ENCODE measurements at regions not wholly inside any gene's neighbourhood (a gene's known extent, or its start where the extent isn't known, plus 50 kb on each side); places are given as distances from the start of the nearest gene placed in this dataset.
"Not testable (repeated sequence)": the region's sequence is repeated elsewhere in the genome, so short reads cannot be mapped to it uniquely, and the experiment has no call there.

- not testable (repeated sequence) for DNase-seq
Observed at GRCh38 chr4:118505491-118505890, 152.7 kb upstream of the PRSS12 start.

GRCh38 chr4:118512870-118513269 lies 160.1 kb upstream of the PRSS12 start:
- DNase-seq: not testable (repeated sequence)

GRCh38 chr4:118514332-118514731 lies 161.5 kb upstream of the PRSS12 start:
- DNase-seq: not testable (repeated sequence)

- not testable (repeated sequence) for DNase-seq
Observed at GRCh38 chr4:118516107-118516506, 163.3 kb upstream of the PRSS12 start.

DNA sequence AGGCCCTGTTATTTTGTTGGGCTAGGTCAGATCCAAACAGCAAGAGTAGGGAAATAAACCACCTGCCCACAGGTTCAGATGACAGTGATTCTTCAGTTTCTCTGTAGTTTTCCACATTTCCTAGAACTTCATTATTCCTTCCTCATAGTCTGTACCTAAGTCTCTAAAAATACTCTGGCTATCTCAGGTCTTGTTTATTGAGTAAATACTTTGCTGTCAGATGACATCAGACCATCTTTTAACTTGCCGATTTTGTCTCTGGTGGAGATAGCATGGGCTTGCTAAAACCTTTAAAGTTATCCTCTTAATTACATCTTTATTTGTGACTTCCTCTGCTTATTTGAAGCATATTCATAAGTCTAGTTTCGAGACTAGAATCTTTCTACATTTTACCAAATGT lies 155.1 kb upstream of the METTL14 start:
- DNase-seq: not testable (repeated sequence)

GRCh38 chr4:118531947-118532346 lies 153.2 kb upstream of the METTL14 start:
- DNase-seq: not testable (repeated sequence)

GRCh38 chr4:118535788-118536187 lies 149.4 kb upstream of the METTL14 start:
- DNase-seq: not testable (repeated sequence)

DNA sequence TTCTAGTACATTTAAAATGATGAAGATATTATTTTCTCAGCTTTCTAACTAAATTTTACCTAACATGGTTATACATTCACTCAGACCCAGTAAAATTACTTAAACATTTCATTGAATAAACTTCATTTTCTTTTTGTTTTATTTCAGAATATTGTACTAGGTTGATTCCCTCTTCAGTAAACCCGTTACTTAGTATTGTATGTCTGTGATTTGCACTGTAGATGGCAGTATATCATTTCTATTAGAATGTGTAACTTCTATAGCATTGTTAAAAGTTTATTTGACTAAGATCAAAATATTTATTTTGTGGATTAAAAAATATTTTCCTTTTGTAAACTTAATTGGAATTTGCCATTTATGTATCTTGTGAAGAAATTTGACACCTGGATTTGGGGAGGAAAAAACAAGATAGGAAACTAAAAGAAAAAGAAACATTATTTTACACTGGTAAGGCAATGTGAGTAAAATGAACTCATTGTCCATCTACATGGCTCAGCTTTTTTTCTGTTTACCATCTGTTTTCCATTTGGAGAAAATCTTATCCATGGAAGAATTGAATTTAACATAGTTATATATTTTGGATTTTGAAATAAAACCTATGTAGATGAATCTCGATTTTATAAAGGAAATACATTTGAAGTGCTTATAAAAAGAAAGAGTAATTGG lies 145.6 kb upstream of the METTL14 start:
- peak in 1 of 2 experiments; percentile 31 for DNase-seq

- DNase-seq: not testable (repeated sequence)
Observed at GRCh38 chr4:118556576-118556975, 128.6 kb upstream of the METTL14 start.

GRCh38 chr4:118557298-118557851 lies 127.8 kb upstream of the METTL14 start:
- DNase-seq: peak in 1 of 2 experiments; percentile 41

GRCh38 chr4:118558188-118558587 lies 127.0 kb upstream of the METTL14 start:
- DNase-seq: not testable (repeated sequence)

- DNase-seq: not testable (repeated sequence)
Observed at GRCh38 chr4:118561559-118561958, 123.6 kb upstream of the METTL14 start.

DNA sequence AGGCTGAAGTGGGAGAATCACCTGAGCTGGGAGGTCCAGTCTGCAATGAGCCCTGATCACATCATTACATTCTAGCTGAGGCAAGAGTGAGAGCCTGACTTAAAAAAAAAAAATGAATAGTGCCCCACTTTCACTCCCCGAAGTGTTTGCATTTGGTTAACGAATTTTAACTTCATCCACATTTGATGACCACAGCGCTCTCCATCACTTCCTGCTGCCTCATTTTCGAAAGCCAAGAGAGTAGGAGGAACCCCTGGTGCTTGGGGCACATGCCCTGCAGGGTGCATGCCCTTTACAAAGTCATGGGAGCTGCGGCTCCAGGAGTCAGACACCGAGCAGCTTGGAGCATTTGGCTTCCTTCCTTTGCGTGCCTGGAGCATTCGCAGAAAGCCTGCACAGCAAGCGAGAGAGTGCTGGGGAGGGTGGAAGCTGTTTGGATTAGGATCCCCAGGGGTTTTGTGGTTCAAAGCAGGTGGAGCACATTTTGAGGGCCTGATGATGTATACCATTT lies 119.1 kb upstream of the METTL14 start:
- not testable (repeated sequence) for DNase-seq

- not testable (repeated sequence) for DNase-seq
Observed at GRCh38 chr4:118572991-118573390, 112.2 kb upstream of the METTL14 start.

GRCh38 chr4:118574251-118574913 lies 110.8 kb upstream of the METTL14 start:
- DNase-seq: not testable (repeated sequence)

DNA sequence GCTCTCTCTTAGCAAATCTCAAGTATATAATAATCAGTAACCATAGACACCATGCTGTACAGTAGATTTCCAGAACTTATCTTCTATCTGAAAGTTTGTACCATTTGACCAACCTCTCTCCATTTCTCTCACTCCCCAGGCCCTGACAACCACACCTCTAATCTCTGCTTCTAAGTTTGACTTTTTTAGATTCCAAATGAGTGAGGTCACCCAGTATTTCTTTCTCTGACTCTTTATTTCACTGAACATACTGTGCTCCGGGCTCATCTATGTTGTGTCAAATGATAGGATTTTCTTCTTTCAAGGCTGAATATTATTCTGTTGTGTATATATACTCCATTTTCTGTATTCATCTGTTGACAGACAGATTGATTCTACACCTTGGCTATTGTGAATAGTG lies 110.1 kb upstream of the METTL14 start:
- DNase-seq: not testable (repeated sequence)

- not testable (repeated sequence) for DNase-seq
Observed at GRCh38 chr4:118575726-118576125, 109.5 kb upstream of the METTL14 start.

DNA sequence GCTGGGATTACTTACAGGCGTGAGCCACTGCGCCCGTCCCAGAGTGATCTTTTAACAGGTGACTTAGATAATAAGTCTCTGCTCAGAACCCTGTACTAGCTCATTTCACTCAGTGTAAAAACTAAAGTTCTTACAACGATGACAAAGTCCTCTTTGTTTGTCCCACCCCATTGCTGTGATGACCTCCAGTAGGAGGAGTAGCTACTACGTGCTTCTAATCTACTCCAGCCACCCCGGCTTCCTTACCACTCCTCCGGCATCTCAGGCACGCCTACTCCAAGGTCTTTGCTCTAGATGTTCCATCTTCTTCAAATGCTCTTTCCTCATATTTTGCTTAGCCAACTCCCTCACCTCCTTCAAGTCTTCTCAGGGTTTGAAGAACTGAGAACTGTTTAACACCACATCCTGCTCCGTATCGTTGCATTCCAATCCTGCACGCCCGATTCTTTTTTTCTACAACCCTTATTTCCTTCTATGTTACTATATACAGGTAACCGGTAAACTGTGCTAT lies 108.4 kb upstream of the METTL14 start:
- not testable (repeated sequence) for DNase-seq

GRCh38 chr4:118585015-118585414 lies 100.2 kb upstream of the METTL14 start:
- DNase-seq: no peak

- no peak for DNase-seq
Observed at GRCh38 chr4:118586357-118586790, 98.8 kb upstream of the METTL14 start.

GRCh38 chr4:118587116-118587831 lies 97.9 kb upstream of the METTL14 start:
- no peak for DNase-seq

DNA sequence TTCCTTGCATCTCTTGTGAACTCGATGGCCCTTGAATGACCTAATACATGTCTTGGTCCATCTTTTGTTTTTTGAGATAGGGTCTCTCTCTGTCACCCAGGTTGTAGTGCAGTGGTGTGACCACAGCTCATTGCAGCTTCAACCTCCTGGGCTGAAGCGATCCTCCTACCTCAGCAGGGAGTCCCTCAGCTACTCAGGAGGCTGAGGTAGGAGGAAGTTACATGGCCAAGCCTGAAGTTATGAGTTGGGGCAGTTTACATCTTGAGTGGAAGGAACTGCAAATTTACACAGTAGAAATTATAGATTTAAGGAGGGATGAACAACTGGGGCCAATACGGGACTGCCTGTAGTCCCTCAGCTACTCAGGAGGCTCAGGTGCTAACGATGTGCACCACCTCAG lies 97.2 kb upstream of the METTL14 start:
- no peak for DNase-seq

Measured in NCI-H446 (cell line).